GM18520 (cell line): ENCODE measurements at regions not wholly inside any gene's neighbourhood (a gene's known extent, or its start where the extent isn't known, plus 50 kb on each side); places are given as distances from the start of the nearest gene placed in this dataset.

ENCODE experiments used
- ATAC-seq: cut with Tn5 transposase; IDR thresholded peaks from one replicate; pipeline ENCODE4 v1.9.1; 2021; ENCODE audit not compliant: unreplicated experiment

DNA sequence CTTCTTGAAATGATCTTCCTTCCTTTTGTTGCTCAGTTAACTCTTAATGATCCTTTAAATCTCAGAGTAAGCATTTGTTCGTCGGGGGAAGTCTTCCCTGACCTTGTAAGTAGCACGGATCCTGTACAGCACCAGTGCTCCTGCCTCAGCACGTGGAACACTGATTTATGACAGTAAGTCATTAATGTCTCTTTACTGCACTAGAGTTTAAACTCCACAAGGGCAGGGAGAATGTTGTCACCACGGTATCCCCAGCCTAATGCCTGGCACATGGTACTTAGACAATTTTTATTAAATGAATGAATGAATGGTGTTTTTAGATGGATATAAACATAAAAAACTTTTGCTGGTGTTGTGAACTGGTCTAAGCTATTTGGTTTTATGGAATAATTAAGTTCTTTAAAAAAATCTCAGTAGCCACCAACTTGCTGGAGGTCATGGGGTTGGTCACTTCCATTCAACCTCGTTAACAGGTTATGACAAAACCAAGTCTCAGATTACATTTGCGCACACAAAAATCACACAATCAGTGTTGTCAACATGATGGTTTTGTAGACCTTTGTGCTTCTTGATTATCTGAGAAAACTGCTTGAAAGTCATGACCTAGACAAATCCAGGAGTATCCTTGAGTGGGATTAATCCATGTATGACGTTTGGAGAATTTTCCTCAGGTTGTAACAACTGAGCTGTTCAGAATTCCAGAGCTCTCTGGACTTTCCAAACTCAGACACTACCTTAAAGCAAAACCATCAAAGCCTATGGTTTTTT lies 326.9 kb downstream of the DUSP10 start:
- no peak for ATAC-seq

GRCh38 chr1:221415651-221416050 lies 326.2 kb downstream of the DUSP10 start:
- no peak for ATAC-seq

- no peak for ATAC-seq
Measured at GRCh38 chr1:221416142-221416541, 325.7 kb downstream of the DUSP10 start.

DNA sequence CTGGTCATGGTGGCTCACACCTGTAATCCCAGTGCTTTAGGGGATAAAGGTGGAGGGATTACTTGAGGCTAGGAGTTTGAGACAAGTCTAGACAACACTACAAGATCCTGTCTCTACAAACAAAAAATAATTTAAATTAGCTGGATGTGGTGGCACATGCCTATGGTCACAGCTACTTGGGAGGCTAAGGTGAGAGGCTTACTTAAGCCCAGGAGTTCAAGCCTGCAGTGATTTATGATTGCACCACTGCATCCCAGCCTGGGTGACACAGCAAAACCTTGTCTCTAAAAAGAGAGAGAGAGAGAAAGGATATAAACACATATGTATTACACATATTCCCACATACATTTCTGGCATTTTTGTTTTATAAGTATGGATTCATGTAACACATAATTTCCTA lies 325.2 kb downstream of the DUSP10 start:
- no peak for ATAC-seq

DNA sequence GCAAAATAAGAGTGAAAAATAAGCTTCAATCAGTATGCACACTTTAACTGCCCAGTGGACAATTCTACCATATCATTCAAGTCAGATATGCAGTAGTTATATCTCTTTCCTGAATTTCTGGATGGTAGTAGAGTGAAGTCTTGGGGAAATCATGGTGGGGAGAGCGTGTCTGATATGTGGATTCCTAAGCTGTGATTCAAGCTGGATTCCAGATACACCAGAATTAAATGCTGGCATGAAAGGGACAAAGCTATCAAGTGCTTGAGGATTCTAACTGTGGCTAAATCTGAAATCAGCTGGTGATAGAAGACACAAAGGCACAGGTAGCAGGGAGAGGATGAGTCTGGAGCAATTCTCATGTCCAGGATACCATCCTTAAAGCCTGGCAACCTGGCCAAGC lies 323.5 kb downstream of the DUSP10 start:
- ATAC-seq, result no peak

- ATAC-seq, result no peak
Measured at GRCh38 chr1:221419513-221420095, 322.3 kb downstream of the DUSP10 start.

GRCh38 chr1:221429264-221429663 lies 312.6 kb downstream of the DUSP10 start:
- no peak for ATAC-seq

GRCh38 chr1:221430152-221430960 lies 311.5 kb downstream of the DUSP10 start:
- no peak for ATAC-seq

GRCh38 chr1:221431068-221431651 lies 310.7 kb downstream of the DUSP10 start:
- ATAC-seq, result no peak

DNA sequence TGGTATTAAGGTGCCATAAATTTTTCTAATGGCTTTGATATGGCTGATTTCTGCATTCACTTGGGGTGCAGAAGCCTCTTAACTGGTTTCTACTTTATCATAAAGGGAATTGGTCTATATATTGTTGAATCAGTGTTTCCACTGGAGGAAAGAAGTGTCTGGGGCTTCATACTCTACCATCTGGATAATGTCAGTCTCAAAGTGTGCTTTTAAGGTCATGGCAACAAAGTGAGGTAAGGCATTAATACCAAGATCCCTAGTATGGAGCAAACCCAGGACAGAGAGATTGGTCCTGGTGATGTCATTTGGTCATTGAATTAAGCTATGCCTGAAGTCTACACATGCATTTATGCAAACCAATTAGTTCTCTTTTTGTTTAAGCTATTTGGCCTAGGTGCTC lies 309.9 kb downstream of the DUSP10 start:
- no peak for ATAC-seq

DNA sequence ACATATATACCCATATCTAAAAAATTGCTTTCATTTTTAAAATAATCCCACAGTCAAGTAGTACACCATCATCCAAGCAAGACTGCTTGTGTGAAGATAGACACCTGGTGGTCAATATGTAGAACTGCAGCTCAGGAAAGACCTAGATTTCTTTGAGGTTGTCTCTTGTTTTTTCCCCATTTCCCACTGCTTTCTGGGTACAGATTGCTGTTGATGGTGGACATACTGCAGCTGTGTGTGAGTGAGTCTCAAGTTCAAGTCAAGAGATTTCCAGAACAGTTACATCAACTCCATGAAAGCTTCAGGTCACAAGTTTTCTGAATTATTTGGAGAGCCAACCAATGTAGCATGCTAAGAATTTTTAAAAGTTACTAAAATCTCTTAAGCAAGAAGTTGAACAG lies 306.4 kb downstream of the DUSP10 start:
- no peak for ATAC-seq

GRCh38 chr1:221437171-221437570 lies 304.7 kb downstream of the DUSP10 start:
- ATAC-seq, result no peak

GRCh38 chr1:221437926-221438325 lies 304.0 kb downstream of the DUSP10 start:
- no peak for ATAC-seq

- ATAC-seq, result peak; percentile 89
Measured at GRCh38 chr1:221439008-221439746, 302.7 kb downstream of the DUSP10 start.

- peak; percentile 25 for ATAC-seq
Measured at GRCh38 chr1:221439747-221440501, 302.0 kb downstream of the DUSP10 start.

DNA sequence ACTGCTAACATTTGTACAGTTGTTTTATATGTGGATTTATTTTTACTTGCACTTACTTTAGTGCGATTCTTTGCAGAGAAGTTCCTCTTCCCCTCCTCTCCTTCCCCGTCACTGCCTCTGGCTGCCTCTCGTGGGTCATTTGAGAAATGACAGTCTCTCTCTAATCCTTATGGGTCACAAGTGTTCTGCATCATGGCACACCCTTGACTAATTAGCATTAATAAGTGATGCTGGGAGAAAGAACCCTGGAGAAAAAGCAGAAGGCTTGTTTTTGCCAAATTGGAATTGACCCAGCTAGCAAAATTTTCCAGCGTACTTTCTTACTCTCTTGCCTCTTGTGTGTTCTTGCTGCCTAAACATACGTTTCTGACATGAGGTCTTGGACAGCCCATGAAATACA lies 301.2 kb downstream of the DUSP10 start:
- ATAC-seq, result no peak

GRCh38 chr1:221442056-221442455 lies 299.8 kb downstream of the DUSP10 start:
- ATAC-seq, result no peak

DNA sequence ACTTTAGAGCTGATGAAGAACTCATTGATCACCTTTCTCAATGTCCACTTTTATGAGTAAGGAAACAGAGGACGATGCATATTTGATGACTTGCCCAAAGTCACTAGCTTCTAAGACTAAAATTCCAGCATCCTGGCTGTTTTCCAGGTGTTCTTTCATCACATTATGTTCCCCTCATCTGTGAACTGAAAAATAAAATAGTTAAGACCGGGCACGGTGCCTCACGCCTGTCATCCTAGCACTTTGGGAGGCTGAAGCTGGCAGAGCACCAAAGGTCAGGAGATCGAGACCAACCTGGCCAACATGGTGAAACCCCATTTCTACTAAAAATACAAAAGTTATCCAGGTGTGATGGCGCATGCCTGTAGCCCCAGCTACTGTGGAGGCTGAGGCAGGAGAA lies 297.5 kb downstream of the DUSP10 start:
- no peak for ATAC-seq

DNA sequence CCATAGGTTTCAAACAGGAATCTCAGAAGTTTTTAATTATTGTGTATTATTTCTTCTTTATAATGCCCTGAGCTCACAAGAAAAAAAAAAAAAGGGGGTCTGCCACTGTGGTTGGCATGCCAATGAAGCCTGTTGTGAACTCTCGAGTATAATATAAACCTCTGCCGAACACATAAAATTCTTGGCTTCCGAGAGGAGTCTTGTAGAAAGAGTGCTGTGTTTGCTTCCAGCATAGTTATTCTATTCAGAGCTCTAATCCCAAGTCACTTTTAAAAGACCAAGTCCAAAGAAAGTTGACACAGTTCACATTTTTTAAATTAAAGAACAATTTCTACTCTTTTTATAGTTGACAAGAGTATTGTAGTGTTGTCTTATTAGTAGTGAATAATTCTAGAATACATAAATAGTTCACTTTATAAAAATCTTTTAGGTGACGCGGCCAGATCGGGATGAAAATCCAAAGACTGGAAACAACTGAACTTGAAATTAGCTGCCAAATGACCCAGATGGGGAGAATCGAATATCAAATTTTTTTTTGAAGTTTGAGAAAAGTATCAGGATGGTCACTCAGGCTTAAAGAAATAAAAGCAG lies 293.2 kb downstream of the DUSP10 start:
- ATAC-seq, result no peak

- no peak for ATAC-seq
Measured at GRCh38 chr1:221449194-221449593, 292.7 kb downstream of the DUSP10 start.
